NCI-H1092 treated with DMSO at 0.1 percent for 48 hours (cell line): ENCODE measurements at regions not wholly inside any gene's neighbourhood (a gene's known extent, or its start where the extent isn't known, plus 50 kb on each side); places are given as distances from the start of the nearest gene placed in this dataset.
"Not testable (repeated sequence)": the region's sequence is repeated elsewhere in the genome, so short reads cannot be mapped to it uniquely, and the experiment has no call there.

Experiments
- DNase-seq: peaks from one replicate; lab custom pipeline; 2025; lab: John Stamatoyannopoulos, UW

GRCh38 chr6:145069966-145070365, 665.4 kb downstream of the EPM2A start:
- no peak for DNase-seq

- DNase-seq, result no peak
These were observed 664.5 kb downstream of the EPM2A start for GRCh38 chr6:145070791-145071190.

GRCh38 chr6:145071836-145072235, 663.5 kb downstream of the EPM2A start:
- DNase-seq, result no peak

GRCh38 chr6:145073811-145074210, 661.5 kb downstream of the EPM2A start:
- DNase-seq, result no peak

- DNase-seq, result no peak
These were observed 660.5 kb downstream of the EPM2A start for GRCh38 chr6:145074805-145075204.

- DNase-seq, result no peak
These were observed 659.9 kb downstream of the EPM2A start for GRCh38 chr6:145075425-145075824.

- no peak for DNase-seq
These were observed 659.0 kb downstream of the EPM2A start for GRCh38 chr6:145076115-145076841.

GRCh38 chr6:145077382-145077781, 657.9 kb downstream of the EPM2A start:
- no peak for DNase-seq

- DNase-seq, result no peak
These were observed 654.7 kb downstream of the EPM2A start for GRCh38 chr6:145080651-145081050.

GRCh38 chr6:145081677-145082076, 653.6 kb downstream of the EPM2A start:
- no peak for DNase-seq

- no peak for DNase-seq
These were observed 653.0 kb downstream of the EPM2A start for GRCh38 chr6:145082359-145082758.

GRCh38 chr6:145086197-145086596, 649.1 kb downstream of the EPM2A start:
- no peak for DNase-seq

- no peak for DNase-seq
These were observed 648.3 kb downstream of the EPM2A start for GRCh38 chr6:145087034-145087433.

- no peak for DNase-seq
These were observed 644.3 kb downstream of the EPM2A start for GRCh38 chr6:145090801-145091585.

GRCh38 chr6:145091586-145092142, 643.7 kb downstream of the EPM2A start:
- no peak for DNase-seq

GRCh38 chr6:145092554-145092953, 642.8 kb downstream of the EPM2A start:
- no peak for DNase-seq

GRCh38 chr6:145093226-145093625, 642.1 kb downstream of the EPM2A start:
- no peak for DNase-seq

GRCh38 chr6:145096846-145097245, 638.5 kb downstream of the EPM2A start:
- DNase-seq, result no peak

- DNase-seq, result not testable (repeated sequence)
These were observed 637.2 kb downstream of the EPM2A start for GRCh38 chr6:145098127-145098526.

- DNase-seq, result no peak
These were observed 635.6 kb downstream of the EPM2A start for GRCh38 chr6:145099713-145100112.

- no peak for DNase-seq
These were observed 625.2 kb downstream of the EPM2A start for GRCh38 chr6:145110109-145110508.

GRCh38 chr6:145111407-145111806, 623.9 kb downstream of the EPM2A start:
- DNase-seq, result not testable (repeated sequence)

- no peak for DNase-seq
These were observed 622.6 kb downstream of the EPM2A start for GRCh38 chr6:145112711-145113148.
